CD4-positive, alpha-beta memory T cell (primary cell): ENCODE measurements at regions not wholly inside any gene's neighbourhood (a gene's known extent, or its start where the extent isn't known, plus 50 kb on each side); places are given as distances from the start of the nearest gene placed in this dataset.
"Not testable (repeated sequence)": the region's sequence is repeated elsewhere in the genome, so short reads cannot be mapped to it uniquely, and the experiment has no call there.

Experiments
- CTCF ChIA-PET: fragments of 350-600 bp; sonication (Branson Sonifier 250); formaldehyde crosslinking; loops from one replicate; lab custom pipeline; 2021; ENCODE audit warnings: inconsistent platforms; ENCODE audit not compliant: partially characterized antibody; lab: Charles Lee
- POLR2A ChIA-PET: fragments of 350-600 bp; sonication (Branson Sonifier 250); formaldehyde crosslinking; loops from one replicate; lab custom pipeline; 2021; ENCODE audit not compliant: partially characterized antibody; lab: Charles Lee
- DNase-seq, 5 donors: peaks; one replicate each; pipeline versions ENCODE4 v3.0.0 to v3.0.0-alpha.2; 2020 to 2022; ENCODE audit warnings: mixed read lengths in 1 of 5
- H3K27ac ChIP-seq: one replicate; pipeline ENCODE4 v1.7.0; 2013; ENCODE audit warnings: low read depth, low read length
- H3K27me3 ChIP-seq: 2 replicates; pipeline ENCODE4 v1.7.0; 2013; ENCODE audit warnings: mild to moderate bottlenecking, low read length, moderate library complexity; ENCODE audit not compliant: insufficient read depth
- H3K36me3 ChIP-seq: 2 replicates; pipeline ENCODE4 v1.7.0; 2013; ENCODE audit warnings: mild to moderate bottlenecking, low read length, moderate library complexity; ENCODE audit not compliant: insufficient read depth
- H3K4me1 ChIP-seq: 2 replicates; pipeline ENCODE4 v1.7.0; 2013; ENCODE audit warnings: mild to moderate bottlenecking, low read length, moderate library complexity; ENCODE audit not compliant: insufficient read depth
- H3K4me3 ChIP-seq, 2 donors: one replicate each; pipeline ENCODE4 v1.7.0; 2013; ENCODE audit warnings: low read length in 2 of 2, mild to moderate bottlenecking in 1 of 2
- H3K9me3 ChIP-seq, 2 donors: one replicate each; pipeline ENCODE4 v1.7.0; 2013; ENCODE audit warnings: low read length in 2 of 2, control low read depth in 1 of 2; ENCODE audit not compliant: control insufficient read depth in 1 of 2
- H3K27ac Mint-ChIP-seq, 7 donors: one replicate each; pipeline ENCODE4 v1.8.0; 2020 to 2021; ENCODE audit warnings: mixed read lengths in 7 of 7, mild to moderate bottlenecking in 6 of 7, inconsistent platforms in 3 of 7, moderate library complexity in 3 of 7
- H3K27me3 Mint-ChIP-seq, 2 donors: one replicate each; pipeline ENCODE4 v1.8.0; 2020 to 2021; ENCODE audit warnings: mixed read lengths in 2 of 2
- H3K36me3 Mint-ChIP-seq, 2 donors: one replicate each; pipeline ENCODE4 v1.8.0; 2020 to 2021; ENCODE audit warnings: mixed read lengths in 2 of 2, inconsistent platforms in 1 of 2, mild to moderate bottlenecking in 1 of 2
- H3K4me1 Mint-ChIP-seq, 4 donors: one replicate each; pipeline ENCODE4 v1.8.0; 2020 to 2021; ENCODE audit warnings: mixed read lengths in 4 of 4, mild to moderate bottlenecking in 1 of 4
- H3K4me3 Mint-ChIP-seq, 8 donors: one replicate each; pipeline ENCODE4 v1.8.0; 2020 to 2021; ENCODE audit warnings: mixed read lengths in 8 of 8, mild to moderate bottlenecking in 7 of 8, moderate library complexity in 6 of 8, inconsistent platforms in 3 of 8
- H3K9me3 Mint-ChIP-seq, 8 donors: one replicate each; pipeline ENCODE4 v1.8.0; 2020 to 2021; ENCODE audit warnings: mixed read lengths in 8 of 8, mild to moderate bottlenecking in 5 of 8, inconsistent platforms in 3 of 8, moderate library complexity in 1 of 8
- intact Hi-C: fragments of 100-400 bp; cut with micrococcal nuclease; formaldehyde crosslinking; loops from one replicate; pipeline ENCODE4 v1.15.1; 2023

DNA sequence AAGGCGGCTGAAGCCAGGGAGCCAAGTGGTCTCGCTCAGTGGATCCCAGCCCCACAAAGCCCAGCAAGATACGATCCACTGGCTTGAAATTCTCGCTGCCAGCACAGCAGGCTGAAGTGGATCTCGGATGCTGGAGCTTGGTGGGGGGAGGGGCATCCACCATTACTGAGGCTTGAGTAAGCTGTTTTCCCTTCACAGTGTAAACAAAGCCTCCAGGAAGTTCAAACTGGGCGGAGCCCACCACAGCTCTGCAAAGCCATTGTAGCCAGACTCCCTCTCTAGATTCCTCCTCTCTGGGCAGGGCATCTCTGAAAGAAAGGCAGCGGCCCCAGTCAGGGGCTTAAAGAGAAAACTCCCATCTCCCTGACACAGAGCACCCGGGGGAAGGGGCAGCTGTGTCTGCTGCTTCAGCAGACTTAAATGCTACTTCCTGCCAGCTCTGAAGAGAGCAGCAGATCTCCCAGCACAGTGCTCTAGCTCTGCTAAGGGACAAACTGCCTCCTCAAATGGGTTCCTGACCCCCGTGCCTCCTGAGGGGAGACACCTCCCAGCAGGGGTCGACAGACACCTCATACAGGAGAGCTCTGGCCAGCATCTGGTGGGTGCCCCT is 330.0 kb upstream of the TMEFF2 start:
- H3K27me3 Mint-ChIP-seq, CTCF ChIA-PET, H3K27ac ChIP-seq, H3K4me1 ChIP-seq, H3K4me3 ChIP-seq, H3K27ac Mint-ChIP-seq, H3K36me3 Mint-ChIP-seq, H3K4me1 Mint-ChIP-seq, H3K27me3 ChIP-seq, intact Hi-C loops, H3K36me3 ChIP-seq, H3K9me3 ChIP-seq, H3K4me3 Mint-ChIP-seq, POLR2A ChIA-PET: not testable (repeated sequence)
- peaks cover 0 to 12% (median 5%) of the 10 kb centered on the region in 8 donors for H3K9me3 Mint-ChIP-seq
- peak in 1 of 5 donors; percentile 35 for DNase-seq

DNA sequence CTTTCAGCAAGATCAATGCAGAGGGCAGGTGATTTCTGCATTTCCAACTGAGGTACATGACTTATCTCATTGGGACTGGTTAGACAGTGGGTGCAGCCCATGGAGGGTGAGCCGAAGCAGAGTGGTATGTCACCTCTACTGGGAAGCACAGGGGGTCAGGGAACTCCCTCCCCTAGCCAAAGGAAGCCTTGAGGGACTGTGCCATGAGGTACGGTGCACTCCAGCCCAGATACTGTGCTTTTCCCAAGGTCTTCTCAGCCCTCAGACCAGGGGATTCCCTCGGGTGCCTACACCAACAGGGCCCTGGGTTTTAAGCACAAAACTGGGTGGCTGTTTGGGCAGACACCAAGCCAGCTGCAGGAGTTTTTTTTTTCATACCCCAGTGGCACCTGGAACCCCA is 329.5 kb upstream of the TMEFF2 start:
- H3K27ac ChIP-seq, intact Hi-C loops, H3K9me3 ChIP-seq, H3K36me3 Mint-ChIP-seq, H3K4me1 Mint-ChIP-seq, H3K27me3 ChIP-seq, H3K36me3 ChIP-seq, H3K27ac Mint-ChIP-seq, CTCF ChIA-PET, H3K4me3 Mint-ChIP-seq, POLR2A ChIA-PET, H3K4me1 ChIP-seq, DNase-seq, H3K4me3 ChIP-seq, H3K27me3 Mint-ChIP-seq: not testable (repeated sequence)
- H3K9me3 Mint-ChIP-seq = peaks cover 0 to 12% (median 4%) of the 10 kb centered on the region in 8 donors

DNA sequence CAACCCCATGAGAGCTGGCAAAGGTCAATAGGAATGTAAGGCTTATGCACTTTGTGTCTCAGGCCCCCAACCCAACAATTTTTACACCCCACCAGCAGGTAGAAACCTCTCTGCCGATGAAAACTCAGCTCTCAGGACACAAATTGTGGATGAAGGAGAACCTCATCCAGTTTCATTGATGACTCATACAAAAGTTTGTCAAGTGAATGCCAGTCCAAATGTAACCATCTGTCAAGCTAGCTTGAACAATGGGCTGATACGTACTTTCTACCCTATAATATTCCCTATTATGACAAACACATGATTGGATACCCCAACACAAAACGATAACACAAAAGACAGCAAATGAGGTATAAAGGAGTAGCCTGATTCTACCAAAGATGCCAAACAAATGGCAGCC is 321.2 kb upstream of the TMEFF2 start:
- ChIA-PET POLR2A (no interaction called here), CTCF (no interaction called here)
- Mint-ChIP-seq H3K4me1 (no peaks in the 10 kb centered on the region), H3K36me3 (no peaks in the 10 kb centered on the region), H3K27ac (no peak overlapping the region), H3K9me3 (peaks cover 0 to 3% (median 0%) of the 10 kb centered on the region in 8 donors), H3K27me3 (no peaks in the 10 kb centered on the region), H3K4me3 (no peak overlapping the region)
- Histone ChIP-seq H3K27ac (no peak overlapping the region), H3K27me3 (no peaks in the 10 kb centered on the region), H3K4me3 (no peak overlapping the region), H3K9me3 (no peaks in the 10 kb centered on the region), H3K36me3 (no peaks in the 10 kb centered on the region), H3K4me1 (no peaks in the 10 kb centered on the region)
- DNase-seq = no peak
- intact Hi-C loops = no loop called here

DNA sequence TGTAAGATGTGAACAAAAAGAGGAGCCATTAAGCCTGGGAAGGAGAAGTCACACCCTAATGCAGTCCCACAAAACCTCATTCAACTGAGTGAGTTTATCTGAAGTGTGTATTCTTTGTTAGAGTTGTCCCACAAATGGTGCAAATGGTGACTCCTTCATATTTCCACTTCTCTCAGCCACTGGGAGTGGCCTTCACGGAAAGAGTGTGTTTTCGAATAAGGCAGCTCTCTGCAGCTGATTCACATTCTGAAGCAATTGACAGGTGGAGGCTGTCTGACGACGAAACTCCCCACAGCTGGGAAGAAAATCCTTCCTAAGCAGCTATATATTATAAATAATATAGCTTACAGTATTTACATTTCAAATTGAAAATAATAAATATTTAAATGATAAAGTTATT is 318.8 kb upstream of the TMEFF2 start:
- H3K4me1 ChIP-seq = no peaks in the 10 kb centered on the region
- no peaks in the 10 kb centered on the region for H3K9me3 ChIP-seq
- no peaks in the 10 kb centered on the region for H3K4me1 Mint-ChIP-seq
- no peaks in the 10 kb centered on the region for H3K27me3 ChIP-seq
- H3K4me3 ChIP-seq = no peak overlapping the region
- H3K27ac ChIP-seq = no peak overlapping the region
- no peaks in the 10 kb centered on the region for H3K36me3 Mint-ChIP-seq
- no peak for DNase-seq
- ChIA-PET POLR2A (no interaction called here), CTCF (no interaction called here)
- H3K36me3 ChIP-seq = no peaks in the 10 kb centered on the region
- no peak overlapping the region for H3K4me3 Mint-ChIP-seq
- intact Hi-C loops = no loop called here
- H3K9me3 Mint-ChIP-seq = peaks cover 0 to 5% (median 0%) of the 10 kb centered on the region in 8 donors
- H3K27me3 Mint-ChIP-seq = no peaks in the 10 kb centered on the region
- no peak overlapping the region for H3K27ac Mint-ChIP-seq

DNA sequence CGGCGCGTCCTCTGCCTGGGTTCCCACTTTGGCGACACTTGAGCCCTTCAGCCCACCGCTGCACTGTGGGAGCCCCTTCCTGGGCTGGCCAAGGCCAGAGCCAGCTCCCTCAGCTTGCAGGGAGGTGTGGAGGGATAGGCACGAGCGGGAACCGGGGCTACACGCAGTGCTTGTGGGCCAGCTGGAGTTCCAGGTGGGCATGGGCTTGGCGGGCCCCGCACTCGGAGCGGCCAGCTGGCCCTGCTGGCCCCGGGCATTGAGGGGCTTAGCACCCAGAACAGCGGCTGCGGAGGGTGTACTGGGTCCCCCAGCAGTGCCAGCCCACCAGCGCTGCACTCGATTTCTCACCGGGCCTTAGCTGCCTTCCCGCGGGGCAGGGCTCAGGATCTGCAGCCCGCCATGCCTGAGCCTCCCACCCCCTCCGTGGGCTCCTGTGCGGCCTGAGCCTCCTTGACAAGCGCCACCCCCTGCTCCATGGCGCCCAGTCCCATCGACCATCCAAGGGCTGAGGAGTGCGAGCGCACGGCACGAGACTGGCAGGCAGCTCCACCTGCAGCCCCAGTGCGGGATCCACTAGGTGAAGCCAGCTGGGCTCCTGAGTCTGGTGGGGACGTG is 313.2 kb upstream of the TMEFF2 start:
- CTCF ChIA-PET, H3K4me3 Mint-ChIP-seq, H3K36me3 Mint-ChIP-seq: not testable (repeated sequence)

DNA sequence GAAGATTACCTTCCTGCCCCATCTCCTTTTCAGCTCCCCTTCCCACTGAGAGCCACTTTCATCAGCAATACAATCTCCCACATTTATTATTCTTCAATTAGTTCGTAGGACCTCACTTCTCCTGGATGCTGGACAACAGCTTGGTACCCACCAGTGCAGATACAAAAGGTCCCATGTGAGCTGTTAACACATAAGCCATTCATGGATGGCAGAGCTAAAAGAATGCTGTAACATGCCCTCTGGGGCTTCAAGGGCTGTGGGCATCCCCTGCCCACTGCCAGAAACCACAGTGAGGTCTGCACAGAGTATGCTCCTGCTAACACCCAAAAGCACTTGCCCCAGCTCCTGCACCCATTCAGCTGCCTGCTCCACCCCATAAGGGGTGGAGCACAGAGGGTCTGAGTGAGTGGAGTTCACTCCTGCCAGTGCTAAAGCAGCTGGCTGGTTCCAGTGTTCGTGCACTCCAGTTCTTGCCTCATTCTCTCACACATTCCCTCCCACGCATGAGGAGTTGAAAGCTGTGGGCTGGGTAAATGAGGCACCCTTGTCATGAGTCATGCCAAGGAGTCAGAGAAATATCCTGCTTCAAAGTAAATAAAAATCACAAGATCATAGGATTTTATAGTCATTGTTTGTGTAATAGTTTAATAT is 305.9 kb upstream of the TMEFF2 start:
- POLR2A ChIA-PET = no interaction called here
- DNase-seq = no peak
- intact Hi-C loops = no loop called here
- Histone ChIP-seq H3K4me1 (no peaks in the 10 kb centered on the region), H3K27me3 (no peaks in the 10 kb centered on the region), H3K27ac (no peak overlapping the region), H3K4me3 (no peak overlapping the region), H3K9me3 (no peaks in the 10 kb centered on the region), H3K36me3 (no peaks in the 10 kb centered on the region)
- Mint-ChIP-seq H3K27me3 (no peaks in the 10 kb centered on the region), H3K36me3 (no peaks in the 10 kb centered on the region), H3K4me3 (no peak overlapping the region), H3K4me1 (peaks cover 0 to 2% (median 0%) of the 10 kb centered on the region in 4 donors), H3K27ac (no peak overlapping the region), H3K9me3 (no peaks in the 10 kb centered on the region)
- CTCF ChIA-PET = no interaction called here

More for the DNA sequence above, 313.2 kb upstream of the TMEFF2 start:
- H3K4me1 ChIP-seq, H3K36me3 ChIP-seq, H3K27me3 Mint-ChIP-seq, DNase-seq, H3K9me3 Mint-ChIP-seq, H3K4me1 Mint-ChIP-seq, H3K4me3 ChIP-seq, H3K27ac Mint-ChIP-seq, intact Hi-C loops, H3K27ac ChIP-seq, H3K27me3 ChIP-seq, H3K9me3 ChIP-seq, POLR2A ChIA-PET: not testable (repeated sequence)

DNA sequence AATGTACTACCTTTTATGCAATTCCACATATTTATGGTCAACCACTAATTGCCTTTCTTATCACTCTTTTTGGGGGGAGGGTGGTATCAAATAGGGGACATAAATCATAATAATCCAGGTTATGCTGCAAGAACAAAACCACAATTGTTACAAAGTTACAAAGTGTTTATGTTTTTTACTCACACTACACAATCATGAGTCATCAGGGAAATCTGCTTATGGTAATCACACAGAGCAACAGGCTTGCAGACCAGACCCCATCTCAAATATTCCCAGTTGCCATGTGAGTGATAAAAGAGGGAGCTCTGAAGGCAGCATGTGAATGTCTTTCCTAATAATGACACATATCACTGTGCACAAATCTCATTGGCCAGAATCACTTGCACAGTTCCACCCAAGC is 304.7 kb upstream of the TMEFF2 start:
- Histone ChIP-seq H3K9me3 (no peaks in the 10 kb centered on the region), H3K27me3 (no peaks in the 10 kb centered on the region), H3K36me3 (no peaks in the 10 kb centered on the region), H3K27ac (no peak overlapping the region), H3K4me1 (no peaks in the 10 kb centered on the region), H3K4me3 (no peak overlapping the region)
- DNase-seq = no peak
- intact Hi-C loops = no loop called here
- H3K4me3 Mint-ChIP-seq = no peak overlapping the region
- POLR2A ChIA-PET = no interaction called here
- no peaks in the 10 kb centered on the region for H3K36me3 Mint-ChIP-seq
- CTCF ChIA-PET = no interaction called here
- no peak overlapping the region for H3K27ac Mint-ChIP-seq
- H3K4me1 Mint-ChIP-seq = peaks cover 0 to 2% (median 0%) of the 10 kb centered on the region in 4 donors
- H3K9me3 Mint-ChIP-seq = no peaks in the 10 kb centered on the region
- H3K27me3 Mint-ChIP-seq = no peaks in the 10 kb centered on the region
